IMR-90 (cell line): ENCODE measurements at regions not wholly inside any gene's neighbourhood (a gene's known extent, or its start where the extent isn't known, plus 50 kb on each side); places are given as distances from the start of the nearest gene placed in this dataset.

Experiments used
- ATAC-seq: fragments of 200-7000 bp; cut with Tn5 transposase; 2 replicates; pipeline ENCODE4 v1.9.1; 2020; ENCODE audit warnings: low read depth, mild to moderate bottlenecking, moderate library complexity
- BruUV-seq: library from RNA; stranded (reverse); fragments of 400-500 nt; replicated peaks from 2 replicates; lab custom pipeline; 2021; lab: Mats Ljungman, UMichigan
- CTCF ChIA-PET: fragments of 300-600 bp; formaldehyde crosslinking; extraction: SDS; loops from one replicate; lab custom pipeline; 2021; ENCODE audit warnings: antibody characterized with exemption; lab: Yijun Ruan, JAX
- POLR2A ChIA-PET: fragments of 300-600 bp; sonication (Branson Sonifier 250); formaldehyde crosslinking; loops from one replicate; lab custom pipeline; 2022; ENCODE audit warnings: antibody characterized with exemption; ENCODE audit not compliant: unreplicated experiment; lab: Charles Lee
- DNase-seq: peaks from one replicate; pipeline ENCODE4 v3.0.0; 2013
- H2AFZ ChIP-seq: replicated peaks from 2 replicates; pipeline ENCODE3; 2013; ENCODE audit warnings: low read length, mild to moderate bottlenecking; ENCODE audit not compliant: poor library complexity
- H2AK5ac ChIP-seq: 2 replicates; pipeline ENCODE4 v1.6.1; 2013; ENCODE audit warnings: low read depth, low read length, inconsistent platforms
- H2AK9ac ChIP-seq: replicated peaks from 2 replicates; pipeline ENCODE3; 2013; ENCODE audit warnings: mild to moderate bottlenecking, low read depth, low read length, moderate library complexity; ENCODE audit not compliant: poor library complexity
- H2BK120ac ChIP-seq: 2 replicates; pipeline ENCODE4 v1.6.1; 2013; ENCODE audit warnings: low read depth, low read length, inconsistent platforms
- H2BK15ac ChIP-seq: 3 replicates; pipeline ENCODE4 v1.6.1; 2013; ENCODE audit warnings: low read depth, low read length, inconsistent platforms
- H2BK20ac ChIP-seq: 2 replicates; pipeline ENCODE4 v1.6.1; 2013; ENCODE audit warnings: low read depth, mild to moderate bottlenecking, inconsistent platforms, low read length, moderate library complexity
- H2BK5ac ChIP-seq: 2 replicates; pipeline ENCODE4 v1.6.1; 2013; ENCODE audit warnings: mild to moderate bottlenecking, low read depth, low read length, inconsistent platforms; ENCODE audit not compliant: poor library complexity, severe bottlenecking
- H3K14ac ChIP-seq: replicated peaks from 2 replicates; pipeline ENCODE4 v1.6.1; 2013; ENCODE audit warnings: low read depth, low read length, inconsistent platforms
- H3K18ac ChIP-seq: 2 replicates; pipeline ENCODE4 v1.6.1; 2013; ENCODE audit warnings: low read depth, low read length, control low read depth
- H3K23ac ChIP-seq: 2 replicates; pipeline ENCODE4 v1.6.1; 2013; ENCODE audit warnings: low read depth, low read length, inconsistent platforms
- H3K27ac ChIP-seq: 2 replicates; pipeline ENCODE4 v1.5.1; 2013; ENCODE audit warnings: mild to moderate bottlenecking, control low read depth, low read length; ENCODE audit not compliant: insufficient read depth
- H3K27me3 ChIP-seq: 2 replicates; pipeline ENCODE4 v1.6.1; 2013; ENCODE audit warnings: low read length; ENCODE audit not compliant: control insufficient read depth, insufficient read depth
- H3K36me3 ChIP-seq: 2 replicates; pipeline ENCODE4 v1.6.1; 2013; ENCODE audit warnings: low read length, mixed read lengths; ENCODE audit not compliant: control insufficient read depth, insufficient read depth
- H3K4ac ChIP-seq: 2 replicates; pipeline ENCODE4 v1.6.1; 2013; ENCODE audit warnings: low read depth, low read length, inconsistent platforms
- H3K4me1 ChIP-seq: 2 replicates; pipeline ENCODE4 v1.6.1; 2013; ENCODE audit warnings: low read length, mixed read lengths; ENCODE audit not compliant: control insufficient read depth, insufficient read depth
- H3K4me2 ChIP-seq: 2 replicates; pipeline ENCODE4 v1.6.1; 2013; ENCODE audit warnings: low read depth, mild to moderate bottlenecking, control low read depth, low read length, moderate library complexity
- H3K4me3 ChIP-seq: 2 replicates; pipeline ENCODE4 v1.5.1; 2013; ENCODE audit warnings: low read depth, mild to moderate bottlenecking, control low read depth, low read length, moderate library complexity; ENCODE audit not compliant: insufficient read depth
- H3K56ac ChIP-seq: 2 replicates; pipeline ENCODE4 v1.6.1; 2013; ENCODE audit warnings: low read length, inconsistent platforms; ENCODE audit not compliant: insufficient read depth; ENCODE audit errors: extremely low read depth
- H3K79me1 ChIP-seq, 2 experiments: 2 replicates each; pipeline ENCODE4 v1.6.1; 2013; ENCODE audit warnings: low read length in 2 of 2, inconsistent platforms in 1 of 2, low read depth in 1 of 2
- H3K9ac ChIP-seq: 2 replicates; pipeline ENCODE4 v1.6.1; 2013; ENCODE audit warnings: low read depth, low read length, control low read depth
- H3K9me1 ChIP-seq: 2 replicates; pipeline ENCODE4 v1.6.1; 2013; ENCODE audit warnings: low read length, inconsistent platforms; ENCODE audit not compliant: insufficient read depth
- H3K9me3 ChIP-seq: 2 replicates; pipeline ENCODE4 v1.6.1; 2013; ENCODE audit warnings: low read length; ENCODE audit not compliant: control insufficient read depth, insufficient read depth
- H4K20me1 ChIP-seq: 2 replicates; pipeline ENCODE4 v1.6.1; 2013; ENCODE audit warnings: low read length, inconsistent platforms; ENCODE audit not compliant: insufficient read depth
- H4K5ac ChIP-seq: 2 replicates; pipeline ENCODE4 v1.6.1; 2013; ENCODE audit warnings: mild to moderate bottlenecking, low read depth, low read length, control low read depth
- H4K8ac ChIP-seq, 2 experiments: 2 replicates each; pipeline ENCODE4 v1.6.1; 2013; ENCODE audit warnings: low read depth in 2 of 2, low read length in 2 of 2, control low read depth in 1 of 2, inconsistent platforms in 1 of 2
- H4K91ac ChIP-seq: 2 replicates; pipeline ENCODE4 v1.6.1; 2013; ENCODE audit warnings: low read depth, low read length, inconsistent platforms; ENCODE audit not compliant: insufficient read depth
- CEBPB ChIP-seq: IDR thresholded peaks from 2 replicates; pipeline ENCODE4 v1.6.1; 2012; ENCODE audit warnings: low read depth, low read length, improper control_type of control experiment
- RFX5 ChIP-seq: IDR thresholded peaks from 2 replicates; pipeline ENCODE4 v1.8.0; 2012; ENCODE audit warnings: low read depth, mild to moderate bottlenecking, low read length, moderate library complexity
- SMC3 ChIP-seq: fragments of 150-350 bp; IDR thresholded peaks from 2 replicates; pipeline ENCODE4 v1.6.1; 2016; ENCODE audit warnings: low read depth, mild to moderate bottlenecking, antibody characterized with exemption, low read length, moderate library complexity
- USF2 ChIP-seq: fragments of 150-350 bp; IDR thresholded peaks from 2 replicates; pipeline ENCODE4 v1.6.1; 2017; ENCODE audit warnings: mild to moderate bottlenecking, antibody characterized with exemption, low read length, low read depth
- WGBS, 2 experiments: methylation state at CpG; one replicate each; pipeline versions ENCODE4 v1.1.5 to v1.1.7; 2013; ENCODE audit warnings: missing lambda C conversion rate in 2 of 2; ENCODE audit not compliant: insufficient read length in 1 of 2; ENCODE audit errors: extremely low coverage in 2 of 2; 5-methylcytosine and 5-hydroxymethylcytosine counted together
- dilution Hi-C: fragments of 300-500 bp; cut with HindIII; formaldehyde crosslinking; loops from one replicate; pipeline ENCODE4 v1.14.3; 2018; ENCODE audit warnings: low sequenced_read_pairs; ENCODE audit not compliant: unreplicated experiment
- in situ Hi-C: fragments of 300-500 bp; cut with MboI; formaldehyde crosslinking; loops from 3 replicates; pipeline ENCODE4 v1.14.3; 2019; ENCODE audit warnings: low sequenced_read_pairs, inconsistent platforms, mixed read lengths
- intact Hi-C: fragments of 100-400 bp; cut with micrococcal nuclease; formaldehyde crosslinking; loops from 2 replicates; pipeline ENCODE4 v1.10.0; 2022

- TF ChIP-seq CEBPB: no peak
- TF ChIP-seq SMC3: no peak
- TF ChIP-seq RFX5: no peak
- TF ChIP-seq USF2: no peak
- intact Hi-C loops: no loop called here
- H3K4me1 ChIP-seq: no peaks in the 10 kb centered on the region
- H4K20me1 ChIP-seq: no peaks in the 10 kb centered on the region
- POLR2A ChIA-PET: no interaction called here
- H3K56ac ChIP-seq: no peak overlapping the region
- no peak overlapping the region for H2BK5ac ChIP-seq
- no peak for DNase-seq
- no peaks in the 10 kb centered on the region for H3K27me3 ChIP-seq
- no peaks in the 10 kb centered on the region for H3K36me3 ChIP-seq
- H3K23ac ChIP-seq: no peak overlapping the region
- H4K5ac ChIP-seq: no peak overlapping the region
- no peak overlapping the region for H3K4me2 ChIP-seq
- no peak overlapping the region for H4K91ac ChIP-seq
- H2AK9ac ChIP-seq: no peak overlapping the region
- dilution Hi-C loops: no loop called here
- CTCF ChIA-PET: no interaction called here
- no peak overlapping the region for H4K8ac ChIP-seq
- no peak overlapping the region for H3K18ac ChIP-seq
- H2BK20ac ChIP-seq: no peak overlapping the region
- BruUV-seq: no TSS peak
- in situ Hi-C loops: no loop called here
- WGBS, 2 experiments: no CpG with 5 or more reads among the region's 1 CpG
- no peak overlapping the region for H3K27ac ChIP-seq
- no peak overlapping the region for H2AK5ac ChIP-seq
- H3K79me1 ChIP-seq: no peaks in the 10 kb centered on the region
- no peak overlapping the region for H3K4ac ChIP-seq
- H3K4me3 ChIP-seq: no peak overlapping the region
- H3K9me3 ChIP-seq: peaks cover 6% of the 10 kb centered on the region; the same call in 1 of the 2 replicates
- no peak overlapping the region for H2BK120ac ChIP-seq
- no peaks in the 10 kb centered on the region for H3K9me1 ChIP-seq
- H3K9ac ChIP-seq: no peak overlapping the region
- H2AFZ ChIP-seq: no peak overlapping the region
- H2BK15ac ChIP-seq: no peak overlapping the region
- no peak overlapping the region for H3K14ac ChIP-seq
- ATAC-seq: no peak
These were observed 631.7 kb downstream of the RPS29 start for GRCh38 chr14:48954446-48954845.
